Renal pelvis (tissue), 1 donor: ENCODE measurements at regions not wholly inside any gene's neighbourhood (a gene's known extent, or its start where the extent isn't known, plus 50 kb on each side); places are given as distances from the start of the nearest gene placed in this dataset.

Experiments used
- DNase-seq: peaks from one replicate; pipeline ENCODE4 v3.0.0-alpha.2; 2013

- DNase-seq = no peak
Observed at GRCh38 chr3:3240986-3241385, 61.5 kb upstream of the CRBN start.

- DNase-seq = no peak
Observed at GRCh38 chr3:3237979-3238378, 58.5 kb upstream of the CRBN start.

DNA sequence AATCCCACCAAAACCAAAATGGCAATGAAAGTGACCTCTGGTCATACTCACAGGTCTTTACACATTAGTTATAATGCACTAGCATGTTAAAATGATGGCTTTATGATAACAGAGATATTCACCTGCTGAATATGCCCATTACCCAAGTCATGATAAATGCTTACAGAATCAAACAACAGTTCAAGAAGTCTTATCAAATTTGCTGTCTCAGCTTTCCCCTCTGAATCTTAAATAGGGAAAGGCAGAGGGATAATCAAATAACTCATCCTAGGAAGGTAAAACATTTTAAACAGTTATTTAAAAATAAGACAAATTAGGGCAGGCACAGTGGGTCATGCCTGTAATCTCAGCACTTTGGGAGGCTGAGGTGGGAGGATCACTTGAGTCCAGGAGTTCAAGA, 52.8 kb upstream of the CRBN start:
- DNase-seq = no peak
